ENCODE measurements at regions not wholly inside any gene's neighbourhood (a gene's known extent, or its start where the extent isn't known, plus 50 kb on each side); places are given as distances from the start of the nearest gene placed in this dataset.

DNA sequence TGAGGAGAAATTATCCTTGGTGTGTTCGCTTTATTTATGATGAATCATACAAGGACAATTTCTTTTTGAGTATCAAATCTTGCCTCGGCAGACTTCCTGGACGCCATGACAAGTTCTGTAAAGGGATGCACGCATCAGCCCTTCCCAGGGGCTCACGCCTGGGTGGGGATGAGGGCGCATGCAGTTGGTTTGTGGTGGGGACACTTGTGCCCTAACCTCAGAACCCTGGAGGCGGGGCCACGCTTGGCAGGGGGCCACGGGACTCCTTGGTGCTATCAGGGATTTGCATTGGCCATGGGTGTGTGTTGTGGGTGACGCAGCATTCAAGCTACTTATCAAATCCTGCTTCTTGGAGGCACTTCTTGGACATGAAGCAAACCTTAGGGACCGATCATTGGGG is 143.8 kb upstream of the RTL1 start:
- TF ChIP-seq, protein P1, sequence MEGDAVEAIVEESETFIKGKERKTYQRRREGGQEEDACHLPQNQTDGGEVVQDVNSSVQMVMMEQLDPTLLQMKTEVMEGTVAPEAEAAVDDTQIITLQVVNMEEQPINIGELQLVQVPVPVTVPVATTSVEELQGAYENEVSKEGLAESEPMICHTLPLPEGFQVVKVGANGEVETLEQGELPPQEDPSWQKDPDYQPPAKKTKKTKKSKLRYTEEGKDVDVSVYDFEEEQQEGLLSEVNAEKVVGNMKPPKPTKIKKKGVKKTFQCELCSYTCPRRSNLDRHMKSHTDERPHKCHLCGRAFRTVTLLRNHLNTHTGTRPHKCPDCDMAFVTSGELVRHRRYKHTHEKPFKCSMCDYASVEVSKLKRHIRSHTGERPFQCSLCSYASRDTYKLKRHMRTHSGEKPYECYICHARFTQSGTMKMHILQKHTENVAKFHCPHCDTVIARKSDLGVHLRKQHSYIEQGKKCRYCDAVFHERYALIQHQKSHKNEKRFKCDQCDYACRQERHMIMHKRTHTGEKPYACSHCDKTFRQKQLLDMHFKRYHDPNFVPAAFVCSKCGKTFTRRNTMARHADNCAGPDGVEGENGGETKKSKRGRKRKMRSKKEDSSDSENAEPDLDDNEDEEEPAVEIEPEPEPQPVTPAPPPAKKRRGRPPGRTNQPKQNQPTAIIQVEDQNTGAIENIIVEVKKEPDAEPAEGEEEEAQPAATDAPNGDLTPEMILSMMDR (IDR thresholded peaks at IDR 0.05; ENCODE audit: control extremely low read depth, extremely low read depth): no peak
- DNase-seq (no peak), ATAC-seq (ENCODE audit: insufficient read depth, low FRiP score) (no peak)
- 81 to 89% methylated on average over 11 of the region's 11 CpGs for WGBS, 2 donors
- Histone ChIP-seq H3K27me3 (ENCODE audit: control insufficient read depth in 3 of 3, insufficient read depth in 3 of 3, low read length in 2 of 3) (no peaks in the 10 kb centered on the region), H3K27ac (ENCODE audit: low read depth in 1 of 2, low read length in 1 of 2) (no peak overlapping the region), H3K9me3 (ENCODE audit: control insufficient read depth in 4 of 4, insufficient read depth in 3 of 4, low read length in 3 of 4) (peaks cover 0 to 1% (median 0%) of the 10 kb centered on the region in 4 donors), H3K36me3 (ENCODE audit: control insufficient read depth in 4 of 4, insufficient read depth in 4 of 4, low read length in 4 of 4) (peaks cover 0 to 19% (median 4%) of the 10 kb centered on the region in 4 donors), H3K4me3 (no peak overlapping the region), H3K9ac (ENCODE audit: insufficient read depth in 1 of 2, low read length in 2 of 2) (no peak overlapping the region), H3K4me1 (ENCODE audit: control insufficient read depth in 5 of 5, insufficient read depth in 5 of 5, low read length in 5 of 5) (no peaks in the 10 kb centered on the region)

DNA sequence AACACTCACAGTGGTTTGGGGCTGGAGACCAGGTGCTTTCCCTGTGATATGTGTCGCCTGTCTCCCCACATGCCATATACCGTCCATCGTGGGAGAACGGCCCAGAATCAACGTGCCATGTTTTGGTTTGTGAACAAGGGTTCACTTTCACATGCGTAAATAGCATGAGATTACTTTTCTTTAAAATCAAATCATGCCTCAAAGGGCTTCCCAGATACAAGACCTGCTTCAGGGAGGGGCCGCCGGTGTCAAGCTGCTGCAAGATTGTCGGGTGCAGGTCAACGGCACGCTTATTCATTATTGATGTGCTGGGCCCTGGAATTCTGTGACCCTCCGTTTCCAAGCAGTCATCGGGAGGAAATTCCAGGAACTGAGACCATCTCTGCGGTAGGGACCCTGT is 145.2 kb upstream of the RTL1 start:
- TF ChIP-seq, protein P1 (IDR thresholded peaks at IDR 0.05; ENCODE audit: control extremely low read depth, extremely low read depth): no peak

DNA sequence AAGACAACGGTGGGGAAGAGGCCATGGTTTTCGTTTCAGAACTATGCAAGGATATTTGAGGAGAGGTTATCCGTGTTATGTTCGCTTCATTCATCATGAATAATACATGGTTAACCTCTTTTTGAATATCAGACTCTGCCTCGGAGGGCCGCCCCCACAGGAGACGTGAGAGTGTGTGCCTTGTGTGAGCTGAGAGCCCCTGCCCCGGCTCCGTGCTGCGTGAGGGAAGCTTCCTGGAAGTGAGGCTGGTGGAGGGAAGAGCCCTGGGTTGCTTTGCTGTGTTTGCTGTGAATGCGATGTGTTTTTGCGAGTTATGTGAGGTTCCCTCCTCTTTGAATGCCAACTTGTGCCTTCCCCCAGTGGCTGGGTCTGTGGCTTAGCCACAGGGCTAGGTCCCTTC is 146.0 kb upstream of the RTL1 start:
- no peak overlapping the region for H3K27ac ChIP-seq (ENCODE audit: low read depth in 1 of 2, low read length in 1 of 2)
- 85 to 91% methylated on average over 12 of the region's 12 CpGs for WGBS, 2 donors
- H3K9ac ChIP-seq (ENCODE audit: insufficient read depth in 1 of 2, low read length in 2 of 2): no peak overlapping the region
- ATAC-seq (ENCODE audit: insufficient read depth, low FRiP score) (no peak), DNase-seq (no peak)
- H3K36me3 ChIP-seq (ENCODE audit: control insufficient read depth in 4 of 4, insufficient read depth in 4 of 4, low read length in 4 of 4): peaks cover 0 to 19% (median 4%) of the 10 kb centered on the region in 4 donors
- no peaks in the 10 kb centered on the region for H3K9me3 ChIP-seq (ENCODE audit: control insufficient read depth in 4 of 4, insufficient read depth in 3 of 4, low read length in 3 of 4)
- H3K4me3 ChIP-seq: no peak overlapping the region
- no peaks in the 10 kb centered on the region for H3K4me1 ChIP-seq (ENCODE audit: control insufficient read depth in 5 of 5, insufficient read depth in 5 of 5, low read length in 5 of 5)
- TF ChIP-seq, protein P1 (IDR thresholded peaks at IDR 0.05; ENCODE audit: control extremely low read depth, extremely low read depth): no peak
- no peaks in the 10 kb centered on the region for H3K27me3 ChIP-seq (ENCODE audit: control insufficient read depth in 3 of 3, insufficient read depth in 3 of 3, low read length in 2 of 3)

More for the DNA sequence above, 145.2 kb upstream of the RTL1 start:
- Histone ChIP-seq H3K9me3 (ENCODE audit: control insufficient read depth in 4 of 4, insufficient read depth in 3 of 4, low read length in 3 of 4) (no peaks in the 10 kb centered on the region), H3K36me3 (ENCODE audit: control insufficient read depth in 4 of 4, insufficient read depth in 4 of 4, low read length in 4 of 4) (peaks cover 0 to 19% (median 4%) of the 10 kb centered on the region in 4 donors), H3K27me3 (ENCODE audit: control insufficient read depth in 3 of 3, insufficient read depth in 3 of 3, low read length in 2 of 3) (no peaks in the 10 kb centered on the region), H3K4me1 (ENCODE audit: control insufficient read depth in 5 of 5, insufficient read depth in 5 of 5, low read length in 5 of 5) (no peaks in the 10 kb centered on the region), H3K27ac (ENCODE audit: low read depth in 1 of 2, low read length in 1 of 2) (no peak overlapping the region), H3K4me3 (no peak overlapping the region), H3K9ac (ENCODE audit: insufficient read depth in 1 of 2, low read length in 2 of 2) (no peak overlapping the region)
- DNase-seq (peak in 1 of 3 donors; percentile 8), ATAC-seq (ENCODE audit: insufficient read depth, low FRiP score) (no peak)
- 81 to 93% methylated on average over 14 of the region's 14 CpGs for WGBS, 2 donors

DNA sequence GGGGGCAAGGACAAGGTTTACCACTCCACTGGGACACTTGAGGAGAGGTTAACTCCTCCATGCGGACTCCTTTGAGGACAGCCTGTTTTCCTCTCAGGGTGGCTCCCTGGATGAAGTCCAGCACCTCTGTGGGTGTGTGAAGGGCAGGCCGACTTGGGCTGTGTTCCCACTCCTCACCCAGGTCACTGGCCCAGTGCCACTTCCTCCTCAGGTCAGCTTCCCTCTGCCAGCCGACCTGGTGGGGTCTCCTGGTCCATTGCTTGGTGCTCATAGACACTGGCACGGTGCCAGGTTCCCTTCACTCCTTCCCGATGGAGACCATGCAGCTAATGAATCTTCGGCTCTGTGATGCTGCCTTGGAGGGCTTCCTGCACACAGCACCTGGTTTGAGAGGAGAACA is 146.4 kb upstream of the RTL1 start:
- WGBS, 2 donors: 68 to 76% methylated on average over 6 of the region's 6 CpGs
- TF ChIP-seq, protein P1 (IDR thresholded peaks at IDR 0.05; ENCODE audit: control extremely low read depth, extremely low read depth): no peak
- Histone ChIP-seq H3K36me3 (ENCODE audit: control insufficient read depth in 4 of 4, insufficient read depth in 4 of 4, low read length in 4 of 4) (peaks cover 0 to 19% (median 4%) of the 10 kb centered on the region in 4 donors), H3K27me3 (ENCODE audit: control insufficient read depth in 3 of 3, insufficient read depth in 3 of 3, low read length in 2 of 3) (no peaks in the 10 kb centered on the region), H3K9me3 (ENCODE audit: control insufficient read depth in 4 of 4, insufficient read depth in 3 of 4, low read length in 3 of 4) (no peaks in the 10 kb centered on the region), H3K27ac (ENCODE audit: low read depth in 1 of 2, low read length in 1 of 2) (no peak overlapping the region), H3K4me1 (ENCODE audit: control insufficient read depth in 5 of 5, insufficient read depth in 5 of 5, low read length in 5 of 5) (no peaks in the 10 kb centered on the region), H3K9ac (ENCODE audit: insufficient read depth in 1 of 2, low read length in 2 of 2) (no peak overlapping the region), H3K4me3 (no peak overlapping the region)
- DNase-seq (no peak), ATAC-seq (ENCODE audit: insufficient read depth, low FRiP score) (no peak)
